ENCODE measurements at regions not wholly inside any gene's neighbourhood (a gene's known extent, or its start where the extent isn't known, plus 50 kb on each side); places are given as distances from the start of the nearest gene placed in this dataset.

DNA sequence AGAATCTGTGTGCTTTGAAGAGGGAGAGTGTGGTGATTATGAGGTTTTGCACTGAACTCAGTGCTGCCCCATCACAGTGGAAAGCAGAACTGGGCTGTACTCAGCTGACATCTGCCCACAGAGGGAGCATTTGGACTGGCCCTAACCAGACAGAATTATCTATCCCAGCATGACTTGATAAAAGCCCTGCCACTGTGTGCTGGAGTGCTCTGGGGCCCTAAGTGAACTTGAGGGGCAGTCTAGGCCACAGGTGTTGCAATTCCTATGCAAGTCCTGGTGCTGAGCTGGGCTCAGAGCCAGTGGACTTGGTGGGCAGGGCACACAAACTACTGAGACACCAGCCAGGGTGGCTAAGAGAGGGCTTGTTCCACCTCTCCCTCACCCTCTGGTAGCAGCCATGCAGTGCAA lies 269.2 kb upstream of the CTNNB1 start:
- peaks cover 3% of the 10 kb centered on the region for H3K4me1 Mint-ChIP-seq (ENCODE audit: unreplicated experiment)
- H3K27me3 Mint-ChIP-seq = no peaks in the 10 kb centered on the region

DNA sequence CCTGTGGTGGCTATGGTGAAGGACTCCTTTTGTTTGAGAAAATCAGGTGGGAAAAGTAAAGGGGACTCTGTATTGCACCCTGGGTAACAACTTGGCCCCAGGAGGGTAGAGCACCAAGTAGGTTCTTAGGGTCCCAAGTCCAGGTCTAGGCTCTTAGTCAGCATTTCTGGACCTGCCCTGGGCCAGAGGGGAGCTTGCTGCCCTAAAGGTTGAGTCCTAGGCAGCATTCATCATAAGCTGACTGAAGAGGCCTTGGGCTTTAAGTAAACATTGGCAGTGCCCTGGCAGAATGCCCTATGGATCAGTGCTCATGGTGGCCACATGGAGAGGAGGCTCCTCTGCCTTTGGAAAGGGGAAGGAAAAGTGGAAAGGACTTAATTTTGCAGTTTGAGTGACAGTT lies 268.5 kb upstream of the CTNNB1 start:
- Mint-ChIP-seq H3K9me3 (peaks cover 9% of the 10 kb centered on the region), H3K4me1 (ENCODE audit: unreplicated experiment) (no peaks in the 10 kb centered on the region), H3K27ac (no peak overlapping the region), H3K4me3 (no peak overlapping the region), H3K36me3 (no peaks in the 10 kb centered on the region), H3K27me3 (no peaks in the 10 kb centered on the region)
- DNase-seq (ENCODE audit: extremely low spot score, unreplicated experiment) = no peak
- TF ChIP-seq, protein P1, sequence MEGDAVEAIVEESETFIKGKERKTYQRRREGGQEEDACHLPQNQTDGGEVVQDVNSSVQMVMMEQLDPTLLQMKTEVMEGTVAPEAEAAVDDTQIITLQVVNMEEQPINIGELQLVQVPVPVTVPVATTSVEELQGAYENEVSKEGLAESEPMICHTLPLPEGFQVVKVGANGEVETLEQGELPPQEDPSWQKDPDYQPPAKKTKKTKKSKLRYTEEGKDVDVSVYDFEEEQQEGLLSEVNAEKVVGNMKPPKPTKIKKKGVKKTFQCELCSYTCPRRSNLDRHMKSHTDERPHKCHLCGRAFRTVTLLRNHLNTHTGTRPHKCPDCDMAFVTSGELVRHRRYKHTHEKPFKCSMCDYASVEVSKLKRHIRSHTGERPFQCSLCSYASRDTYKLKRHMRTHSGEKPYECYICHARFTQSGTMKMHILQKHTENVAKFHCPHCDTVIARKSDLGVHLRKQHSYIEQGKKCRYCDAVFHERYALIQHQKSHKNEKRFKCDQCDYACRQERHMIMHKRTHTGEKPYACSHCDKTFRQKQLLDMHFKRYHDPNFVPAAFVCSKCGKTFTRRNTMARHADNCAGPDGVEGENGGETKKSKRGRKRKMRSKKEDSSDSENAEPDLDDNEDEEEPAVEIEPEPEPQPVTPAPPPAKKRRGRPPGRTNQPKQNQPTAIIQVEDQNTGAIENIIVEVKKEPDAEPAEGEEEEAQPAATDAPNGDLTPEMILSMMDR (conservative IDR thresholded peaks at IDR 0.05) = no peak

More for the DNA sequence above, 269.2 kb upstream of the CTNNB1 start:
- Mint-ChIP-seq H3K27ac (no peak overlapping the region), H3K9me3 (peaks cover 9% of the 10 kb centered on the region), H3K36me3 (no peaks in the 10 kb centered on the region), H3K4me3 (no peak overlapping the region)
- no peak for DNase-seq (ENCODE audit: extremely low spot score, unreplicated experiment)
- TF ChIP-seq, protein P1 (conservative IDR thresholded peaks at IDR 0.05) = no peak

DNA sequence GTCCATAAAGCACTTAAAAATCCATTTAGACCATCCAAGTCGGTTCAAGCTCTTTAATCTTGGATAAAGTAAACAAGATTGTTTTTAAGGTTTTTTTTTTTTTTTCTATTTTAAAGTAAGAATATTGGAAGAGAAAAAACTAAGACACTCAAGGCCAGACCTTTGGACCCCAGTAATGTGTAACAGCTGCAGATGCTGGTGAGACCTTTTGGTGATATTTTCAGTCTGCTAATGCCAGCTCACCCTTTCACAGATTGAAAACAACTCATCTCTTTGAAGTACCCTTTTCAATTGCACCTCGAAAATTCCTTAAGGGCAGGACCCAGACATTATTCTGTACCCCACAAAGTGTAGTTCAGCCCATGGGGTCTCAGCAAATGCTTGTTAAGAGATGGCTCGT lies 260.7 kb upstream of the CTNNB1 start:
- H3K27me3 Mint-ChIP-seq = no peaks in the 10 kb centered on the region
- H3K9me3 Mint-ChIP-seq = no peaks in the 10 kb centered on the region
- peak overlapping the region; percentile 83 for H3K27ac Mint-ChIP-seq

DNA sequence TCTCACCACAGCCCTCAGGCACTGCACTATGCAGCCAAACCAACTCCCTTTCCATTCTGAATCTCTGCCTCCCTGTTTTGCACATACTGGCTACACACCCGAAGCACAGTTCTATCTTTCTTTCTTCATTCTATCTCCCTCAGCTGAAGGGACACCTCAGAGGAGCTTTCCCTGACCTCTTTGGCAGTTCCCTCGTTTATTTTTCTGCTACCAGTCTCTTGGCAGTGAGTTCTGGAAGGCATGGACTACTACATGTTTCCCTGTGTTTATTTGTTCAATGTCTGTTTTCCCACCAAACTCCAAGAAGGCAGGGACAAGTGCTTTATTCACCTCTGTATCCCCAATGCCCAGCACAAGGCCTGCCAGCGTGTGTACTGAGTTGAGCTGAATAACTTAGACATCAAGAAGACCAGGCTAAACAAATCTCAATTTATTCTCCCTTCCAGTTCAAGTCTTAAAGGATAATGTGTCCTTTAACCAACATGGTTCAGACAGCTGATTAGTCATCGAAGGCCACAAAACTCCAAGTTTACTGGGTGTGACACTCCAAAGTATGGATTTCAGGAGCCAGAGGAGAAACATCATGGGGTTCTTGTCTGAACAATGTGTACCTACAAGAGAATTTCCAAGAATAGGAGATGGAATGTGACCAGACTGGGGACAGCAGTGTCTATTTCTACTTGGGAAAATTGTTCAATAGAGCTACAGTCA lies 260.1 kb upstream of the CTNNB1 start:
- Mint-ChIP-seq H3K36me3 (no peaks in the 10 kb centered on the region), H3K27ac (peak overlapping the region; percentile 83), H3K4me1 (ENCODE audit: unreplicated experiment) (peaks cover 13% of the 10 kb centered on the region), H3K9me3 (no peaks in the 10 kb centered on the region), H3K4me3 (peak overlapping the region; percentile 42), H3K27me3 (no peaks in the 10 kb centered on the region)
- TF ChIP-seq, protein P1 (conservative IDR thresholded peaks at IDR 0.05) = no peak
- no peak for DNase-seq (ENCODE audit: extremely low spot score, unreplicated experiment)

More for the DNA sequence above, 260.7 kb upstream of the CTNNB1 start:
- no peak for DNase-seq (ENCODE audit: extremely low spot score, unreplicated experiment)
- no peaks in the 10 kb centered on the region for H3K36me3 Mint-ChIP-seq
- no peak overlapping the region for H3K4me3 Mint-ChIP-seq
- TF ChIP-seq, protein P1 (conservative IDR thresholded peaks at IDR 0.05) = no peak
- H3K4me1 Mint-ChIP-seq (ENCODE audit: unreplicated experiment) = peaks cover 13% of the 10 kb centered on the region

DNA sequence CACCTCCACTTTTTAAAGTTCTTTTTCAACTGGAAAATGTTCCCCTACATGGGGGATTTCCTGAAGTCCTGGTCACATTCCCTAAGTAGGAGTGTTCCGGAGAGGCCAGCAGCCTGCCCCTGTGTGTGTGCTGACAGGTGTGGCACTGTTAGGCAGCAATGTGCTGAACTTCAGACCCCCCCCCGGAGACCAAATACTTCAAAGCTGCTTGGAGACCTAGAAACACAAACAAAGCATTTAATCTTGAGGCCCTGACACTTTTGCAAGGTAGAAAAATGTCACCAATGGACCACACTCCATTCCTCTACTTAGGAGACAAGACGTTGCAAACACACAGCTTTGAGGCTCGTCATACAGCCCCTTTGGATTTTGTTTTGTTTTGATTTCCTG lies 259.6 kb upstream of the CTNNB1 start:
- no peak for DNase-seq (ENCODE audit: extremely low spot score, unreplicated experiment)
- Mint-ChIP-seq H3K27ac (peak overlapping the region; percentile 83), H3K36me3 (no peaks in the 10 kb centered on the region), H3K4me1 (ENCODE audit: unreplicated experiment) (peaks cover 13% of the 10 kb centered on the region), H3K4me3 (no peak overlapping the region), H3K27me3 (no peaks in the 10 kb centered on the region), H3K9me3 (no peaks in the 10 kb centered on the region)
- TF ChIP-seq, protein P1 (conservative IDR thresholded peaks at IDR 0.05) = no peak

Measured in type B pancreatic cell (in vitro differentiated cells).